GM19025 (cell line): ENCODE measurements at regions not wholly inside any gene's neighbourhood (a gene's known extent, or its start where the extent isn't known, plus 50 kb on each side); places are given as distances from the start of the nearest gene placed in this dataset.

Source experiments
- ATAC-seq: cut with Tn5 transposase; IDR thresholded peaks from one replicate; pipeline ENCODE4 v1.9.1; 2021; ENCODE audit warnings: mild to moderate bottlenecking, low read depth, moderate library complexity; ENCODE audit not compliant: unreplicated experiment

DNA sequence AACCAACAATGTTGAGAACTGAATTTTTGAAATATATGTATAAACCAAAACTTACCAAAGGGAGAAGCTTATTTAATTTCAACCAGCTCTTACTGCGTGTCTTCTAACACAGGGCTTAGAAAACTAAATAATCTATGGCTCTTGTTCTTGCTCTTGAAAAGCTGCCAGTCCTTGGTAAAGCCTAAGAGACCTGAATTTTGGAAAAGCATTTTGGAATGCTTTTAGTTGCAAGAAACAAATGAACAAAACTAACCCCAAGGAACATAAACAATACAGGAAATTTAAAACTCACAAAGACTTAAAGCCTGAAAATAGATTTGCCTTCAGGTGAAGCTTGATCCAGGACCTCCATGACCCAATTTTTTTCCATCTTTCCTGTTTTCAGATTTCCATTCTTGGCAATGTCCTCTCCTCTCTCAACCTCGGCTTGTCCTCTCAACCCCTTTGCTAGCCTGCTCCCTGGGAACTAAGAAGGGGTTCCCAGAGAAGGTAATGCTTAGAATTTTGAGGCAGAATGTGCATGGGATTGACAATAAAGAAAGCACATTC is 169.8 kb upstream of the NCK2 start:
- no peak for ATAC-seq

DNA sequence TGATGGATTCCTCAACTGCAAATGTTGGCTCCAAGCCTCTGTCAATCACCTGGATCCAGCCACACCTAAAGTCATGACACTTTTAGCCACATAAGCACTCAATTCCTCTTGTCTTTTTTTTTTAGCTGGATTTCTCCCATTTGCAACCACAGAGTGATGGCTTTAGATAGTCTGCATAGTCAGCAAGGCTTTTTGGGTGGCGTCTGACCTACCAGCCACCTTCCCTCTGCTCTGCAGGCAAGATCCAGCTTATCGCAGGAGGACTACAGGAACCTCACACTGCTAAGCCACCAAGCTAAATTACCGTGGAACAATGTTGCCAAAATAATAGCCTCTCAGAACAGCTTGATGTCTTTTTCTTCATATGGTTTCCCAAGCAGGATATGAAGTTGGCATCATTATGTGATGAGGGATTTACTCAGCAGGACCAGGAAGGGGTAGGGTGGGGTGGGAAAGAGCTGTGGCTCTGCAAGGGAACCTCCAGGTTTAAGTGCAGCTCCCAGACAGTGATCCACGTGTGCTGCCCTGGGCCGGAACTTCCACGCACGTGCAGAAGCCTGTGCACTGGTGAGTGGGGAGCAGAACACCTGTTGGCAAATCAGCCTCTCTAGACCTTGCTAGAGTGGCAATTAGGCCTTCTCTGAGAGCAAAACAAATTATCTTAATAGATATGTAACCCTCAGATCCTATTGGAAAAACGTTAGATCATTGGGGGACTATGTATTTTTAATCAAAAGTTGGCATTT is 170.6 kb upstream of the NCK2 start:
- ATAC-seq: no peak

DNA sequence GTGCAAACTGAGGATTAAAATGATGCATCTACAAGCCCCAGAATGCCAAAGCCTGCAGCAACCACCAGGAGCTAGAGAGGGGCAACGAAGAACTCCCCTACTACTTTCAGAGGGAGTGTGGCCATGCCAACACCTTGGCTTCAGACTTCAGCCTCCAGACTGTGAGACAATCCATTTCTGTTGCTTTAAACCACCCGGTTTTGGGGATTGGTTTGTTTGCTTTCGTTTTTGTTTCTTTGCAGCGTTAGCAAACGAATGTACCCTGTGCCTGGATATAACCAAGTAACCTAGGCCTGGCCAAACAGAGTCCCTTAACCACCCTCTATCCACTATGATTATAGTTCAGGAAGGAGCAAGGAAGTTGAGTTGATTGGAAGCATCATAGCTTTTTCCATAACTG is 171.2 kb upstream of the NCK2 start:
- no peak for ATAC-seq

DNA sequence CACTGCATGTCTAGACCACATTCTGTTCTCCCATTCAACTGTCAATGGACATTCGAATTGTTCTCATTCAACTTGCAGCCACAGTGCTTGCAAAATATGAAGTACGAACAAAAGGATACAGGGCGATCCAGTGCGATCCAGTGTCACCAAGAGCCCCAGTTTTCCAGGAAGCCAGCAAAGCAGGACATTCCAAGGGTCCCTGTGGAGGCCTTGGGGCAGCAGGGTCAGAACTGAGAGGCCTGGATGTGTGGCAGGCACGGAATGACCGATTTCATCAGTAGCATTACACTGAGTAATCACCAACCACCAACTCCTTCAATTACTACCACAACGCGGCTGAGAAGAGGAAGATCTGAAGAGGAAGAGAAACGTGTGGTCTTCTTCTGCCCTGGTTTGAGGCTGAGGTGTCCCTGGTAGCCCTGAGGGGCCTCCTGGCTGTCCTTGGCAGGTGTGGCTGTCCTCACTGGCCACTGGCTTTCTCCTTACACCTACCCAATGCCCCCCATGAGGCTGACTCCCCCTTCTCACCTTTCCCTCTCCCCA is 172.7 kb upstream of the FHL2 start:
- ATAC-seq: no peak

DNA sequence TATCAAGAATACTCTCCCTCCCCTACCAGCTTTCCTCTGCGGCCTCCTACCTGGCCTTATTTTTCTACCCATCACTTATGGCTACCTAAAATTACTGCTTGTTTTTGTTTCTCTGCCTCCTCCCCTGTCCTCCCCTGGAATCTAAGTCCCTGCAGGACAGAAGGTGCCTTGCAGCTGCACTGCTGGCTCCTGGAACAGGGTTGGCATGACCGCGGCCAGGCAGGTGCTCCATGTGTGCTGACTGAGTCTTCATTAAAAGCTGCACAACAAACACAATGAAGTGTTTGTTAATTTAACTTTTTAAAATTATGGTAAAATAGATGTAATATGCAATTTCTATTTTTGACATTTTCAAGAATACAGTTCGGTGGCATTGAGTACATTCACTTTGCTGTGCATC is 171.9 kb upstream of the FHL2 start:
- ATAC-seq: no peak

DNA sequence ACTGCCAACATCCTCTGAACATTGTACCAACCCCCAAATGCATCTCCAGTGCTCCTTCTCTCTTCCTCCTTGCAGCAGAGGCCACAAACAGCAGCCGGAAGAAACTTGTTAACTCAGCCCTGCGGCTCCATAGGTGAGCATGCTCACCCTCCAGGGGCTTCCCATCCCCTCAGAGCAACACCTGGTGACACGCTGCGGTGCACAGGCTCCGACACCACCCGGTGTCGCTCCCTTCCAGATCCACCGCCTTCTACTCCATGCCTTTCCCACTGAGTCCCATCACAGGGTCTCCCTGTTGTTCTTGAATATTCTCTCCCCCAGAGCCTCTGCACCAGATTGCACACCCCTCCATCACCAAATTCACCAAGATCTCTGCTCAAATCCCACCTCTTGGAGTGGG is 171.5 kb upstream of the FHL2 start:
- no peak for ATAC-seq

DNA sequence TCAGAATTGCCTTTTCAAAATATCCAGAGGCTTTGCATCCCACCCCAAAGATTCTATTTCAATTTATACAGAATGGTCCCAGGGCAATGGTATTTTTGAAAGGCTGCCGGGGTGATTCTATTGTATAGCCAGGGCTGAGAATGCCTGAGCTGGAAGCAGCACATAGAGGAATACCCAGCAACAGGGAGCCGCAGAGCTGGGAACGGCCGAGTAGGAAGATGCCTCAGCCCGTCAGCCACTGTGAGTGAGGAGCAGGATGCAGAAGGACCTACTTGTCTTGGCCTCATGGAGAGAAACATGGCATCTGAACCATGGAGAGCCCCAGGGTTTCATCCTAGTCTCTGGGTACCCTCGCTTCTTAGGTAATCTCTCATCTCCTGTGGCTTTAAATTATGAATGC is 170.8 kb upstream of the FHL2 start:
- no peak for ATAC-seq

DNA sequence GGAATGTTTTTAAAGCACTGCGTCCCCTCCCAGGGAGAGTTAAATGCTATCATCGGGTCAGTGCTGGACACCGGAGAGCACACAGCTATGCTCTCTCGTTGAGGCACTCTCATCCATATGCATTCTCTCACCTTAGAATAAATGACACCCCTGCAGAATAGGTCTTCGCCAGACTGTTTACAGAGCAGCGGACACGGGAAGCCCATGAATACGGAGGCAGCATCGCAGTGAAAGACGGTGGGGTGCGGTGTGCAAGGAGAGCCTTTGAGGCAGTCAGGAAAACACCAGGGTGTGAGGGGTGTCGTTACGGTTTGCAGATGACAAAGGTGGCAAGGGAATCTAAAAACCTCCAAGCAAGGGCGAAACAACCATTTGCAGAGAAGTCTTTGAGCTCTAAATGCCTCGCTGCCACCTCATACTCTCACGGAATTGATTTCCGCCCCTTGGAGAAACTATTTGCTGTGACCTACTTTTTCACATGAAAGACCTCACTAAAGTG is 169.2 kb upstream of the FHL2 start:
- ATAC-seq: no peak

DNA sequence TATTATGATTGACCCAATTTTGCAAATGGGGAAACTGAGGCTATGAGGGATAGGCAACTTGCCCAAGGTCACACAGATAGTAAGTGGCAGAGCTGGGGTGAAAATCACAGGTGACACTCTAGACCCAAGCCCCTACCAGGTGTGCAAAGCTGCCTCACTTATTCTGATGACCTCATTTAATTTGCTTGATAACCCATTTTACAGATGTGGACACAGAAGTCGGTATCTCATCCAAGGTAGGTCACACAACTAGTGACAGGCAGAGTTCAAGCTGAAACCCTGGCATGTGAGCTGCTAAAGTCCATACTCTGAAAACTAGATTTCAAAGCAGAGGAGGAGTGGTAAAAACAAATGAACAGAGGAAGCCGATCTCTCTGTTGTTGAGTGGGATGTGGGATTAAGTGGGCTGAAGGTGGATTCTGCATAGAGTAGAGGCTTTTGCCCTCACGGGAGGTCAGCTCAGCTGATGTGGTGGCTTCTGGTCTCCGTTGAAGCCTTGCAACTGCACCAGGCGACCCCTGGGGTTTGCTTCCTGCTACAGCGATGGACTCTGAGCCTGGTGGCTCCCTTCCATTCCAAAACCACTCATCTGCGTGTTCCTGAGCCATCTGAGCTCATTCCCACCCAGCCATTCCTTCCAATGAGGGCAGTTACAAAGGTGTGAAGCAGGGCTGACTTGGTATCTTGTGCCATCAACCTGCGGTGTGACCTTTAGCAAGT is 164.3 kb upstream of the FHL2 start:
- no peak for ATAC-seq

DNA sequence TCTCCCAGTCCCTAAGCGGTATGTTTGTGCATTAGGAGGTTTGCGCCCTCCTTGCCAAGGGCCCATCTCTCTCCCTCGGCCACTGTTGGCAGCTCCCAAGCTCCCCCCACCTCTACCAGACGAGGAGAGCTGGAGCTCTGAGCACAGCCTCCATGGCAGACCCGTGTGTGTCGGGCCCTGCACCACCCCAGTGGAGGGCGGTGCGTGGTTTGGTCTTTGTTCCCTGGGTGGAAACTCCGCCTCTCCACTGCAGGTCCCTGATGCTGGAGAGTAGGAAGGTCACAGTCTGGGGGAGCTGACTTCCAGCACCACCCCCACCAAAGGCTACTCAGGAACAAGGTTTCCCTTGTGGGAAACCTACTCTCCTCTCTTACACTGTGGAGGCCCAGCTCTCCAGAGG is 162.6 kb upstream of the FHL2 start:
- ATAC-seq: no peak

DNA sequence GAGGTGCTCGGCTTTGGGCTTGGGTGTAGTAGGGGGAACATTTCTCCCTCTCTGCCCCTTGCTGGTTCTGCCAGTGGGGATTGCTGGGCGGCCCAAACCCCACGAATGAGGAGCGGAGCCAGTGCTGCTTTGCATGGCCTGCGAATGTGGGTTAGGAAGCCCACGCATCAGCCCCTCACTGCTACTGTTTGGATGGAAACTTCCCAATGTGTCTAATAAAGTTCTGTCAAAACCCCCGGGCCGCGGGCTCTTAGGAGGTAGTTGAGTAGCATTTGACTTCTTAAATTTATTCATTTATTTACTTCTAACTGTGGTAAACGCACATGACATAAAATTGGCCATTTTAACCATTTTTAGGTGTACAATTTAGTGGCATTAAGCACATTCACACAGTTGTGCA is 161.3 kb upstream of the FHL2 start:
- ATAC-seq: no peak

DNA sequence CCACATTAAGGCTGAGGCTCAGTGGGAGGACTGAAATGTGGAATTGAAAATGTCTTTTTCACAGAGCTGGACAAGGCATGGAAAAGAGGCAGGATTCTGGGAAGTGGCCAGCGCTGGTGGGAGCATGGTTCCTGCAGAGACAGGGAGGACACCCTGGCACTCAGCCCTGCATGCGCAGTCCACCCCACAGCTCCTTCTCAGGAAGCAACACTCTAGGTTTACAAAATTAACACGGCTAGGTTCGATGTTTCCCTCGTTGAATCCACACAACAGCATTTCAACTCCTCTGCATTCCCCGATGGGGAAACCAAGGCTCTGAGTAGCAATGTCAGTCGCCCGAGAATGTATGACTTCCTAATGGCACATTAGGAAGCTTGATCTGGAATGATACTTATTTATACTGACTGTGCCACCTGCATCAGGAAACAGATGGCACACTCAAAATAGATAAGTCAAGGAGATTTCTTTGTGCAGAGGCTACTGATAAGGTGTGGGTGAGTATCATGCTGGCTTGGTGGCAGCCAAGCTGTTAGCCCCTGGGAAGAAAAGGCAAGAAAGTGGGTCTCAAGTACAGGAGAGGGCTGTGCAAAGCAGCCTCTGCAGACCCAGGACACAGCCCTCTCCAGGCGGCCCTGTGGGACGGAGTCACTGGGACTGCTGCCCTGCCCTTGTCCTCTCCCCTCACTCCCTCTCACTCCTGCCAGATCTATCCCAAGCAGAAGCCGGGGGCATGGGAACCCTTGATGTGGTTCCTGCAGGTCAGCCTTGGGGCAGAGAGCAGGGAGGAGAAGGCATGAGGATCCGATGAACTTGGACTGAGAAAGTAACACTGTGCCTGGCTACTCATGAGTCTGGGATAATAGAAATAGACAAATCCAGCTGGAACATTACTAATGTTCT is 158.4 kb upstream of the FHL2 start:
- no peak for ATAC-seq

DNA sequence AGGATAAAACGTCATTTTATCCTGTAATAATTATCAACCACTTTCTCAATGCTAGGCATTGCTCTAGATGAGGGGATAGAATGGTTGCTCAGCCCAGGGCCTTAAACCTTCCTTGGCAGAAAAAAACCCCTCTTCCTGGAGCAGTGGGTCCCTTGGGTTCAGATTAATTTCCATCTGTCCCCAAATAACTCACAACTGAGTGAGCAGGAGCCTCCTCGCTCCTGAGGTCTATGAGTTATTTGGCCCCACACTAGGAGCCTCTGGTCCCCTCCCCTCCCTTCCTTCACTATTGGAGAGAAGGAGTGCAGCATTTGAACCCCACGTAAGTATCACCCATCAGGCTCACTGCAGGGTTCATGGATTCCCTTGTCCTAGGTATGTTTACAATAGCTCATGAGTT is 157.5 kb upstream of the FHL2 start:
- ATAC-seq: no peak

DNA sequence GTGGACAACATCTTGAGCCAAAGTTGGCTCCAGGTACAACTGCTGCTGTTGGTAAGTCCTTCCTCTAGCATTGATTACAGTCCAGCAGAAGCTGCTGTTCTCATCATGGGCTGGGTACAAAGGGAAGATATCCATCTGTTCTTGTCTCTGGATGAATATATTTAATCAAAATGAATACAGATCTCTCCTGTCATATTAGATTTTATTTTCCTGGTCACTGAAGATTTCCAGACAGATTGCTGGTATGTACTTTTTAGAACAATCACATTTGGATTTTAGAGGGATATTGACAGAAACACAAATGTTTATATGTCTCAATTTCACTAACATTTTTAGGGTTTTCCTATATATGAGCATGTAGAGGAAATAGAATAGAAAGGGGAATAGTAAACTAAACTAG is 155.4 kb upstream of the FHL2 start:
- no peak for ATAC-seq

DNA sequence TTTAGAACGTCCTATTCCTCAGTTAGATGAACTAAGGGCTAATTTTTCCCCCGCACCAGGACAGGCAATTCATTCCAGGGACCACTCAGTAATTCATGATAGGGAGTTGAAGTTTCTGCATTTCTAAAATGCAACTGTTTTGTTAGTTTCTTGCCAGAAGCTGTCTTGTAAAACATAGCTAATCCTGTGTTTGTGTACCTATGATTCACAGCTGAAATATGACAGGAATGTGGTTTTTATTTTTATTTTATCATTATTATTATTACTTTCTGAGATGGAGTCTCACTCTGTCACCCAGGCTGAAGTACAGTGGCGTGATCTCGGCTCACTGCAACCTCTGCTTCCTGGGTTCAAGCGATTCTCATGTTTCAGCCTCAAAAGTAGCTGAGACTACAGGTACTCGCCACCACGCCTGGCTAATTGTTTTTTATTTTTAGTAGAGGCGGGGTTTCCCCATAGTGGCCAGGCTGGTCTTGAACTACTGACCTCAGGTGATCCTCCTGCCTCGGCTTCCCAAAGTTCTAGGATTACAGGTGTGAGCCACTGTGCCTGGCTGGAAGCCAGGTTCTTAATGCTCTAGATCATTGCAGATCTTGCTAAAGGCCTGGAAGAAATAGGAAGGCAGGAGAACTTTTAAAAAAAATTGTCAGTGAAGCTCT is 154.8 kb upstream of the FHL2 start:
- ATAC-seq: no peak

DNA sequence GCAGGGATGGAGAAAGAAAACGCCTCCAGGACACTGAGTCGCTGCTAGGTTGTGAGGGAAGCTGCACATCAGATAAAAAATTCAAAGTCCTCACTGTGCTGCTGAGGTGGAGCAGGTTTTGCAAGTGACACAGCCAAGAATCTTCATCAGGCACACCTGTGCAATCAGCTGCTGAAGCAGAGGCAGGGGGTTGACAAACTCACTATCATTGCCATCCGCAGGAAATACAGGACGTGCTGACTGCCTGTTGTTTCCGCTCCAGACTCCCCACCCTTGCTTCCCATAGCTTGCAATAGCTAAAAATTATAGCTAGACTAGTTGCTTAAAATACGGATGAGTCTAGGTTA is 147.8 kb upstream of the FHL2 start:
- no peak for ATAC-seq

DNA sequence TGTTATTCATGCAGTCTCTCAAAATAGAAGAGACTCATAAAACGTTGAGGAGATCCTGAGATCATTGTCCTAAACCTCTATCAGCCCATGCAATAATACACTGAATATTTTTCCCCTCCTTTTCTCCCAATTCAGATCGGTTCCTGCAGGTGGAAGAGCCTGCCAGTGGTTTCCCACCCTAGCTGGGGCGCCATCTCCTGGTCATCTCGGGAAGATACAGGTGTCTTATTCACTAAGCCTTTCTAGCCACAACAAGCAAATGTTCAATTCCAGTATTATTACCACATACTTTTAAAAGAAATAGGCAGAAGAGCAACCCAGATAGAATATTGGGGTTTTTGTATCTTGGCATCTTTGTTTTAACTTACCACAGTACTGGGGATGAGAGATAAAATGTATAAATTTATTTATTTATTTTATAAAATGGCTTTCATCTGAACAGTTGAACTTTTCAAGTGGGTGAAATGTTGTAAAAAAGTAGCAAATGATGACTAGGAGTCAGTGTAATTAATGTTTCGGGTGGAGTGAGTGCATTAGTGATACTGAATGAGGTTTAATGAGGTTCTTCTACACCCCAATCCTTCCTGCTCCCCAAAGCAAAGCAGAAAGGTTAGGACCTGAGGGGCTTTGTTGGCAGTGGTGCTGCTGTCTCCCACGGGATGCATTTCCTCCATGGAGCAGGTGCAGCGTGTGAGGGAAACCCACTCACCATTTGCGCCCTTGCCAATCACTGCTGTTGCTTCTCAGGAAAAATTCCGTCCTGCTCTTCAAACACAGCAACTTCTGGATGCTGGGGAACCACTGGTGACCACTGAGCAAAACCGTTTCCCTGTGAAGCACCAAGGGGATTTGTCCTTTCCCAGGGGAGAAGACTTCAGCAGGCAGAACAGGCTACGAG is 147.1 kb upstream of the FHL2 start:
- ATAC-seq: no peak

DNA sequence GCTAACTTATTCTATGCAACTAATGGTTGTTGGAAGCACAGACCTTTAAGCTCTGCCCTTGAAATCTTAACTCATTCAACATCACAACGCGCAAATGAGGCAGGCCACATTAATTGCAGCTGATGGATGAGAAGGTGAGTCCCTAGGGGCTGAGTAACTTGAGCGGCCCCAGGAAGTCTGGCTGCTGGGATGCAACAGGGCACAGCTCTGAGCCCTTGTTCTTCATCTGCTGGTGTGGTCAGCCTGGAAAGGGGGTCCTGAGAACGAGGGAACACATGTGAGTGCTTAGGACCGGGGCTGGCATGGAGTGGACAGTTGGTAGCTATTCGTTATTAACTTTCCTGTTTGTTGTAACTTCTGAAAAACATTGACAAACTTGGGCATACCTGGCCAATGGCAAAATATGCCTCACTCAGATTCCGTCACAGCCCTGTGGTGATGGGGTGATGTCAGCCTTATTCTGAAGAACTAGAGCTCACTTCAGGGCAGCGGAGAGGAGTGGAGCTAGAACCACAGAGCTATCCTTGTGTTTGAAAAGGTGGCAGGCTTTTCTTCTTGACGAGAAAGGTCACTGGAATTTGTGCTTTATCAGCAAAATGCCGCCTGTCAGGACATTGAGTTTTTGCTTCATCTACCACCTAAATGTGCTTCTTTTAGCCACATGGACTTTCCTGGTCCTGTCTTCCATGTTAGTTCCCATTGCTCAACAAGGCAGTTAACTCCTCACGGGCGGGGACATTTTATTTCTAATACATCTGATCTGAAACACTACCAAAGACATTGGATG is 145.9 kb upstream of the FHL2 start:
- ATAC-seq: no peak
